Caki2 (cell line): ENCODE measurements at regions not wholly inside any gene's neighbourhood (a gene's known extent, or its start where the extent isn't known, plus 50 kb on each side); places are given as distances from the start of the nearest gene placed in this dataset.
"Not testable (repeated sequence)": the region's sequence is repeated elsewhere in the genome, so short reads cannot be mapped to it uniquely, and the experiment has no call there.

Experiments used
- DNase-seq: peaks from one replicate; pipeline ENCODE4 v3.0.0-alpha.2; 2015; ENCODE audit warnings: low read depth
- in situ Hi-C: cut with HindIII; loops from 2 replicates; pipeline ENCODE4 v1.10.0; 2016; ENCODE audit warnings: low sequenced_read_pairs, low pct_unique_long_range_greater_than_20kb, mixed read lengths

DNA sequence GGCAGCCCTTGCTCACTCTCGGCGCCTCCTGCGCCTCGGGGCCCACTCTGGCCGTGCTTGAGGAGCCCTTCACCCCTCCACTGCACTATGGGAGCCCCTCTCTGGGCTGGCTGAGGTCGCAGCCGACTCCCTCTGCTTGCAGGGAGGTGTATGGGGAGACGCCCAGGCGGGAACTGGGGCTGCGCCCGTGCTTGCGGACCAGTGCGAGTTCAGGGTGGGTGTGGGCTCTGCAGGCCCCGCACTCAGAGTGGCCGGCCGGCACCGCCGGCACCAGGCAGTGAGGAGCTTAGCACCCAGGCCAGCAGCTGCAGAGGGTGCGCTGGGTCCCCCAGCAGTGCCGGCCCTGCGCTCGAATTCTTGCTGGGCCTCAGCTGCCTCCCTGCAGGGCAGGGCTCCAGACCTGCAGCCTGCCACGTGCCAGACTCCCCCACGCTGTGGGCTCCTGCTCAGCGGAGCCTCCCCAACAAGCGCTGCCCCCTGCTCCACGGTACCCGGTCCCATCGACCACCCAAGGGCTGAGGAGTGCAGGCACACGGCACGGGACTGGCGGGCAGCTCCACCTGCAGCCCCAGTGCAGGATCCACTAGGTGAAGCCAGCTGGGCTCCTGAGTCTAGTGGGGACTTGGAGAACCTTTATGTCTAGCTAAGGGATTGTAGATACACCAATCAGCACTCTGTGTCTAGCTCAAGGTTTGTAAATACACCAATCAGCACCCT, 54.0 kb upstream of the WWC2 start:
- in situ Hi-C loops, DNase-seq: not testable (repeated sequence)

DNA sequence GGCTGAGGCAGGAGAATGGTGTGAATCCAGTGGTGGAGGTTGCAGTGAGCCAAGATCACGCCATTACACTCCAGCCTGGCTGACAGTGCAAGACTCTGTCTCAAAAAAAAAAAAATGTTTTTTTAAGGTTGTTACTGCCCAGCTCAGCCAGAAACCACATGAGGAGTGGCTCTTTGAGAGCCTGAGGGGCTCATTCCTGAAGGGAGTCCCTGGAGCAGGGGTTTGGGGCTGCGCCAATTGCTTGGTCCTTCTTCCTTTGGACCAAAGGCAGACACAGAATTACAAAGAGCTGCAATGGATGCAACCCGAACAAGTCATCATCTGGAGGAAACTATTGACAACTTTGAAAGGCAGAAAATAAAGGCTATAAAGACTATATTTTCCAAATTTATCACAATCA, 60.6 kb upstream of the WWC2 start:
- in situ Hi-C loops: no loop called here
- no peak for DNase-seq

DNA sequence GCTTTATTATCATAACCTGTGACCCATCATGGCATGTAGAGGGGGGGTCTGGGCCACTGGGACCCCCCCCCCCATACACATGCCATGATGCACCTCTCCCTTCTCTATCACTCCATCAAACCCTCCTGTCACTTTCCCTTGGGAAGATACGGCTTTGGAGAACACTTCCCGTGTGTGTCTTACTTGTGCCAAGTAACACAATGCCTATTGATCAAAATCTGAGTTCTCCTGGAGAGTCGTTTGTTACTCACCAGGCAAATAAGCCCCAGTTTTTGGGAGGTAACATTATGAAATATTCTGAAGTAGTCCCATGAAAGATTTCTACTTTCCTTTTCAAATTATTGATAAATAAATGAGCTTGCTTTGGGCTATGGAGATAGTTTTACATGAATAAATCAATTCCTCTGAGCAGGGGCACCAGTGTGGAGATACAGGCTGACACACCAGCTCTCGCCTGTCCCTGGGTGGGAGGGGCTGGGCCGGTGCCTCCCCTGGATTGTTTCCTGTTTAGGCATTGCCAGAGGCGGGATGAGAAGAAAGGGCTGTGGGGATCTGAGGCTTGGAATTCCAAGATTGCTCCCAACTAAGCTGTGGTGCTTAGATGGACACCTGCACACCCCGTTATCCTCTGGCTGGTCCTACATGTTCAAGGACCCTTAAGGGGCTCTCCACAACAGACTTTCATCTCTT, 63.2 kb upstream of the WWC2 start:
- DNase-seq: no peak

DNA sequence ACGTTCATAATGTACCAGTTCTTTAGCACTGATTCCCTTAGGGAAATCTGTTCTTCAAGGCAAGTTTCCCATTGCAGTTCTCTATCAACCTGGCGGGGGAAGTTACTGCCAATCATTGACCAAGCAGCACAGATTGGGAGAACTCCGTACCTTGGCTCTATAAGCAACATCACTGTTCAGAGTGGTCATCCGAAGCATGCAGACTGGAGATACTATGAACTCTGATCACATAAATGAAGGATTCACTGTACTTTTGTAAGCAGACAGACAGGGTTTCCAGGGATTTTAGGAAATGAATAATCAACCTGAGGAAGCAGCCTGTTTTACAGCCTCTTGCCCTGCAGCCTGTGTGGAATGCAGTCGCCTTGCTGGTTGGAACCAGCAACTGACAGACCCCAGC, 63.8 kb upstream of the WWC2 start:
- no peak for DNase-seq
- in situ Hi-C loops: no loop called here

More for the DNA sequence above, 63.2 kb upstream of the WWC2 start:
- in situ Hi-C loops: no loop called here

DNA sequence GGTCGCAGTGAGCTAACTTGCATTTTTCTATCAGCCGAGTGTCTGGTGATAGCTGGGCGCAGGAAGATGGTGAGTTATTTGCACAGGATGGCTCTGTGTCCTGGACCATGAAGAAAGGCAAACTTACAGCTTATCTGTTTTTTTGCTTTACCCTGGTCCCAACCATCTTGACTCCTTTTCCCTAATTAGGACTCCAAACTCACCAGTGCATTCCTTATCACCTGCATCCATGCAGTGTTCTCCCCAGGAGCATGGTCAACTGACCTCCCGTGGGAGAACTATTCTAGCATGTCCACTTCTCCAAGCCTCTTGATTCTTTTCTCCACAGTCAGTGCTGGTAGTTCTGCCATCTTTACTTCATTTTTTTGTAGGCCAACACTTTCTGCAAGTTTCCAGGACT, 68.2 kb upstream of the WWC2 start:
- DNase-seq: no peak
- in situ Hi-C loops: no loop called here

DNA sequence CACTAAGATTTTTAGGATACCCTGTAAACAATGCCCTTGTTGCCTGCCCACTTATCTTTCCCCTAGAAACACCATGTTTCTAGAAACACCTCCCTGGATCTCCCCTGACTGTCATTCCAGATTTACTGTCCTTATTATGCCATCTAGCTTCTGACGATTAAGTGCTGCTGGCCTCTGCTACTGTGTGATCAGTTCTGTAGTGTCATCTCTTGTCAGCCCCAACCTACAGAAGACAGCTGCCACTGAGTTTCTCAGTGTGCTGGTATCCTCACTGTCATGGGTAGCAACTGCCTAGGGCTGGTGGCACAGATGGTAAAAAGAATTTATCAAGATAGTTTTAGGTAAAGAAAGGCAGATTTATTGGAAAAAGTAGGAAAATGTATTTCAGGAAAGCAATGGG, 68.7 kb upstream of the WWC2 start:
- in situ Hi-C loops: no loop called here
- DNase-seq: no peak

DNA sequence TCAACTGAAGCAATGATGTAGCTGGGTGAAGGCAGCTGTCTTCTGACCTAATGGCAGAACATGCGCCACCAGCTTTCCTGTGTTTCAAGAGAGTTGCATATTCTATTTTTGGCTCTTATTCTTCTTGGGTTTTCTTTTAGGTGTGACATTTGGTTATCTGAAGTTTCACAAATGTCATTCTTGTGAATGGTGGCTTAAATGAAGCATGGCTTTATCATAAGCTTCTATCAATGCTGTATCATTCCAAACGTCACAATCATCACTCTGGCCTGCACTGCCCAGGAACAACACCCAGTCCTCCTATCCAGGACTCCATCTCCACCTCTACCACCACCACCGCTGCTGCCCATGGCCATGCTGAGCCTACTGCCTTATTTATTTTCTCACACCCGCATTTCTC, 69.7 kb upstream of the WWC2 start:
- in situ Hi-C loops: no loop called here
- DNase-seq: no peak

DNA sequence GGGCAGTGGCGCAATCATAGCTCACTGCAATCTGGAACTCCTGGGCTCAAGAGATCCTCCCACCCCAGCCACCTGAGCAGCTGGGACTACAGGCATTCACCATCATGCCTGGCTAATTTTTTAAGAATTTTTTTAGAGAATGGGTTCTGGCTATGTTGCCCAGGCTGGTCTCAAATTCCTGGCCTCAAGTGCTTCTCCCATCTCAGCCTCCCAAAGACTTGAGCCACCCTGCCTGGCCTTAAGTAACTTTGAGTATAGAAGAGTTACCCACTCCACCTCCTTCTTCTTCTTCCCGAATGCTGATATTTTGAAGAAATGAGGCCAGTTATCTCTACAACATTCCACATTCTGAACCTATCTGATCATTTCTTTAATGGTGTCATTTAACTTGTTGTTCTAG, 72.4 kb upstream of the WWC2 start:
- in situ Hi-C loops: no loop called here

DNA sequence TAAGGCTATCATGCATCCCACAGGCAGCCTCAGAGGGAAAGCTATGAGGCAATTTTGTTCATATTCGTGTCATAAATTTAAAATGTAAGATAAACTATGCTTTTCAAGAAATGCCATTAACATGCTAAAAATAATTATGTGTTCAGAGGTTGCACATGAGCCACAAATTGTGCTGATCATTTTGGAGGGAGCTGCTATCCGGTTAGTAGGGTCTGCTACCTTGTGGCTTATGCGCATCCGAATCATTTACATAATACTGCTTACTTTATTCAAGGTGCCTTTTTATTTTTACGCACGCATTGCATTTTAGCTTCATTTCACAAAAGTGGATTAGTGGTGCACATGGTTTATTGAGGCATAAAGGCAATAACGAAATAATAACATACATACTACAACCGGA, 76.4 kb upstream of the WWC2 start:
- DNase-seq: no peak
- in situ Hi-C loops: no loop called here

More for the DNA sequence above, 72.4 kb upstream of the WWC2 start:
- DNase-seq: no peak

DNA sequence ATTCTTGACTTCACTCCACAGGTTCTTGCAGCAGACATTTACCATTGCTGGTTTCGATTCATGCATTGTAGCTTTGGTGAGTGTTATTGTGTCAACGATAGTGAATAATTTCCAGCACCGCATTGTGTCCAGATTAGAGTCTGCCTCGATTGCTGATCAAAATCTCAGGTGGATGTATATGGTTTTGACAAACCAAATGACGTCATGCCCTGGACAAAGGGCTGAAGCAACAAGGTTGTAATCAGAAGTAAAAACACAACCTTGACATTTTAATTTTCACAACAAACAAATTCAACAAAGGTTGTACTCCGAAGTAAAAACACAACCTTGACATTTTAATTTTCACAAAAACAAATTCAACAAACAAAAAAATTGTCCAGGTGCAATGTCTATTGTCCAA, 81.1 kb upstream of the WWC2 start:
- in situ Hi-C loops: no loop called here
- DNase-seq: no peak

DNA sequence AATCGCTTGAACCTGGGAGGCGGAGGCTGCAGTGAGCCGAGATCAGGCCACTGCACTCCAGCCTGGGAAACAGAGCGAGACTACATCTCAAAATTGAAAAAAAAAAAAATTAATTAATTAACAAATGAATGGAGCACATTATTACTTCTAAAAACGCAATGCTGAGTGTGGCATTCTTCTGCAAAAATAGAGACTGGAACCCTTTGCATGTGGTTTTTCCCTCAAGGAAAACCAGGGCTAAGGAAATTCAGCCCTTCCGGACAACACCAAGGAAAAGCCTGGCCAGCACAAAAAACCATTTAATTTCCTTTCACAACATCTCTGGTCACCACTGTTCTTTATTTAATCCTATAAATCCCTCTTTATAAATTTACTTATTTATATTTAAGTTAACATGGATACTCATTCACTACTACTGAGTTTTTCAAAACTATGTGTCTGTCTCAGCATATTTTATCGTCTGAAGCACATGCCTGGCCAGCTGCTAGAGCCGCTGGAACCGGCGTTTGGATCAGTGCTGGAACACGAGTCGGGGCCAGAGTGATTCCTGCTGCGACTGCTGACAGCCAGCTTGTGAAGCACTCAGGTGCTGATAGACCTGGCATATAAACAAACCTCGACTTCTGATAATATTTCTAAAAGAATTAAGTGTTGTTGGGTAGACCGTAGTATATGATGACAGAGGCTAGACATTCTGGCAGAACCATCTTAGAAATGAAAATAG, 84.5 kb upstream of the WWC2 start:
- no peak for DNase-seq
- in situ Hi-C loops: no loop called here

DNA sequence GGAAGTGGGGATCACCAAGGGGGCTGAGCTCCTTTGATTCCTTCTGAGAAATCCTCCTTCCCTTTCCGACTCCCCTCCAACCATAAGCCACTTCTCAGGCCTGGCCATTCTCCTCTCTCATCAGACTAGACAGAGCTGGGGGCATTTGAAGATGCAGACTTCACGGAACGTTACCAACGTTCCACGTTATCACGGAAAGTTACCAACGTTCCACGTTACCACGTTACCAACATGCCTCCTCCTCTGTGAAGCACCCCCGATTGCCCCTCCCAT, 85.4 kb upstream of the WWC2 start:
- in situ Hi-C loops: no loop called here
- no peak for DNase-seq

DNA sequence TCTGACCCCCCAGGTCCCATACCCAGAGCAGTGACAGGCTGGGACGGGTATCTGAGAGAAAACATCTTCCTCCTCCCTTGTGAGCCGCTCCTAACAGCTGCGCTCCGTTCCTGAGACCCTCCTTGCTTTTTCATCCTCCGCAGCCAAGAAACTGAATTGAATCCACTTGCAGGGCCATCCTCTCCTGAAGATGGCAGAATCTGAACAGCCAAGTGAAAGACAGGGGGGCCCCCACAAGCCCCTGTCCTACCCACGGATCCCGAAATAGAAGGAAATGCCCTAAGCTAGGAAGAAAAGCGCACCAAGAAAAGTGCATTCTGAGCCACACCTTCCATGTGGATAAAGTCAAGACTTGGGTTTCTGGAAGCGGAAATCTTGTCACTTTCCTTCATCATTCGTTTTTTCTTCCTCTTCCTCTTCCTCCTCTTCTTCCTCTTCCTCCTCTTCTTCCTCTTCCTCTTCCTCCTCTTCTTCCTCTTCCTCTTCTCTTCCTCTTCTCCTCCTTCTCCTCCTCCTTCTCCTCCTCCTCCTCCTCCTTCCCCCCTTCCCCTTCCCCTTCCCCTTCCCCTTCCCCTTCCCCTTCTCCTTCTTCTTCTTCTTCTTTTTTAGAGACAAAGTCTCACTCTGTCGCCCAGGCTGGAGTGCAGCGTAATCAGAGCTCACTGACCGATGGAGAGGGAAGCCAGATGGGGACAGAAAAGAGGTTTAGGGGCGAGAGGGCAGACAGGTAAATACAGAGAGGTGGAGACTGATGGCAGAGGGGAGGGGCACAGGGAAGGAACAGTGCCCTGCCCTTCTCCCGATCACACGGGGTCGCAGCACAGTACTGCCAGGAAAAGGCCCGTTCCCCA, 86.0 kb upstream of the WWC2 start:
- in situ Hi-C loops: no loop called here
- no peak for DNase-seq

DNA sequence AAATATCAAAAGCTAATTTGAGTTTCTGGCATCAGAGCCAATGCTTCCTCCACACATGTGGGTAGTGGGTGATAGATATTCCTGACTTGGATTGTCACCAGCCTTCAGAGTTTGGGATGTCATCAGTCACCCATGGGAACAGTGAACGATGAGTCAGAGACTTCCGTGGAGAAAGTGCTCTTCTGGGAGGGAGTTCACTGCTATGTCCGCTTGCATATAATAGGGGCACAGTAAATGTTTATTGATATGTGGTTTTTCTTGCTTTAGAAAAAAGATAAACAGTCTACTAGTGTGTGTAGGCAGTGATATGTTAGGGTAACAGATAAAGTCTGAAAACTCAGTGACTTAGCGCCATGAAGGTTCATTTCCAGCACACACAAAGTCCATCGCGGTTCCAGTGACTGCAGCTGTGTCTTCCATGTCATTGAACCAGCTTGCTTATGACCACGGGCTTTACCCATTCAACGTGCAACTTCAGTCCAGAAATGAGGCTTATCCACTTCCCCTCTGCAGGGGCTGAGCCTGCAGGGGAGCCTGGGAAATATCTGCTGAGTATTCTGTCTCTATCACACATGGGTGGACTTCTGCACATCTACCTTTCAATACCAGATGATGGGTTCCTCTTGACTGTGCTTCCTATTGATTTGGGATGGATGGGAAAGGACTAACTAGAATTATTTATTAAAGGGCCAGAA, 87.7 kb upstream of the WWC2 start:
- DNase-seq: peak; percentile 1
- in situ Hi-C loops: no loop called here

DNA sequence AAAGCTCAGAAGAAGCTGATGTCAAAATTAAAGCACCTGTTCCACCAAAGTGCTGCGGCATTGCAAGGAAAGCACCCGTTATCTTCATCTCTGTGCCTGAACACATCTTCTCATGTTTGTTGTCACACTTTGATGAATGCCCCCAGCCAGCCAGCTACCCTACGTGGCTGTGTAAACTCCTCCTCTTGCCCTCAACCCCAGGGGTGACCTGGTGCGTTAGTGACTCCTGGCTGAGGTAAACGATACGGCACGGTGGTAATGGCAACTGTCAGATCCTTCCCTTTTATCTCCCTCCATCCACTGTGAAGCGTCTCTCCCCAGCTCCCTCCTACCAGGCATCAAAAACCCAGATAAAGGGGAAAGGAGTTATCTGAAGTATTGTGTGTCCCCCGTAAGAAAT, 90.6 kb upstream of the WWC2 start:
- in situ Hi-C loops: no loop called here
- no peak for DNase-seq

DNA sequence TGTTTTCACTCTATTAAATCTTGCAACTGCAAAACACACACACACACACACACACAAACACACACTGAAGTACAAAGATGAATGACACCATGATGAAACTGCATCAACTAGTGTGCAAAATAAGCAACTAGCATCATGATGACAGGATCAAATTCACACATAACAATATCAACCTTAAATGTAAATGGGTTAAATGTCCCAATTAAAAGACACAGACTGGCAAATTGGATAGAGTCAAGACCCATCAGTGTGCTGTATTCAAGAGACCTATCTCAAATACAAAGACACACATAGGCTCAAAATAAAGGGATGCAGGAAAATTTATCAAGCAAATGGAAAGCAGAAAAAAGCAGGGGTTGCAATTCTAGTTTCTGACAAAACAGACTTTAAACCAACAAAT, 87.2 kb upstream of the DCTD start:
- in situ Hi-C loops, DNase-seq: not testable (repeated sequence)

DNA sequence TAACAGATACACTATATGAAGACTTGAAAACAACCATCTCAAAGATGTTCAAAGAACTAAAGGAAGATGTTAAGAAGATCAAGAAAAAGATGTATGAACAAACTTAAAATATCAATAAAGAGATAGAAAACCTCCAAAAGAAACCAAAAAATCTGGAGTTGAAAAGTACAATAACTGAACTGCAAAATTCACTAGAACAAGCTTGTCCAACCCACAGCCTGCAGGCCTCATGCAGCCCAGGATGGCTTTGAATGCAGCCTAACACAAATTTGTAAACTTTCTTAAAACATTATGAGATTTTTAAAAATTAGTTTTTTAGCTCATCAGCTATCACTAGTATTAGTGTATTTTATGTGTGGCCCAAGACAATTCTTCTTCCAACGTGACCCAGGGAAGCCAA, 77.0 kb upstream of the DCTD start:
- in situ Hi-C loops: no loop called here

DNA sequence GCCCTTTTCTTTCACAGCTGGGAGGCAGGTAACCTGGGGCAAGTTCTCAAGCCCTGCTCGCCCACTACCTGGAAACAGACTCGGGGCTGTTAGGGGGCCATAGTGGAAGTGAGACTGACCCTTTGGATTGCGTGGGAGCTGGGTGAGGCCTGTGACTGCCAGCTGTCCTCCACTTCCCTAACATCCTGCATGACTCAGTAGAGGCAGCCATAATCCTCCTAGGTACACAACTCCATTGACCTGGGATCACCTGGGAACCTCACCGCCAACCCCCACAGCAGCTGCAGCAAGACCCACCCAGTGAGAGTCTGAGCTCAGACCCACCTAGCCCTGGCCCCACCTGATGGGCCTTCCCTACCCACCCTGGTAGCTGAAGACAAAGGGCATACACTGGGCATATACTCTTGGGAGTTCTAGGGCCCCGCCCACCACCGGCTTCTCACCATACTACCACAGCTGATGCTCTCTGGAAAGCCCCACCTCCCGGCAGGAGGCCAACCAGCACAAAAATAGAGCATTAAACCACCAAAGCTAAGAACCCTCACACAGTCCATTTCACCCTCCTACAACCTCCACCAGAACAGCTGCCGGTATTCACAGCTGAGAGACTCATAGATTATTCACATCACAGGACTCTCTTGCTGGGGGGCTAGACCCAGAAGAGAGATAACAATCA, 61.1 kb upstream of the DCTD start:
- in situ Hi-C loops: no loop called here
- peak; percentile 19 for DNase-seq

More for the DNA sequence above, 77.0 kb upstream of the DCTD start:
- DNase-seq: no peak
